HPDE6-E6E7 (cell line): ENCODE measurements at regions not wholly inside any gene's neighbourhood (a gene's known extent, or its start where the extent isn't known, plus 50 kb on each side); places are given as distances from the start of the nearest gene placed in this dataset.

Source experiments
- DNase-seq: peaks from one replicate; pipeline ENCODE4 v3.0.0; 2011; ENCODE audit warnings: missing footprints; ENCODE audit errors: extremely low spot score

GRCh38 chr16:88284626-88285513 lies 97.9 kb upstream of the ZNF469 start:
- DNase-seq, result no peak

GRCh38 chr16:88285514-88285822 lies 97.3 kb upstream of the ZNF469 start:
- no peak for DNase-seq

- no peak for DNase-seq
Observed at GRCh38 chr16:88286301-88286923, 96.3 kb upstream of the ZNF469 start.

GRCh38 chr16:88287219-88287618 lies 95.5 kb upstream of the ZNF469 start:
- DNase-seq, result no peak

- DNase-seq, result no peak
Observed at GRCh38 chr16:88288303-88288702, 94.5 kb upstream of the ZNF469 start.

- DNase-seq, result no peak
Observed at GRCh38 chr16:88289001-88289400, 93.8 kb upstream of the ZNF469 start.

- no peak for DNase-seq
Observed at GRCh38 chr16:88289561-88289960, 93.2 kb upstream of the ZNF469 start.

- DNase-seq, result no peak
Observed at GRCh38 chr16:88289968-88290401, 92.8 kb upstream of the ZNF469 start.

GRCh38 chr16:88290850-88291830 lies 91.6 kb upstream of the ZNF469 start:
- no peak for DNase-seq

GRCh38 chr16:88292007-88292970 lies 90.5 kb upstream of the ZNF469 start:
- DNase-seq, result no peak

- DNase-seq, result no peak
Observed at GRCh38 chr16:88293097-88293496, 89.7 kb upstream of the ZNF469 start.

GRCh38 chr16:88295671-88296436 lies 86.9 kb upstream of the ZNF469 start:
- DNase-seq, result no peak

GRCh38 chr16:88296437-88297177 lies 86.2 kb upstream of the ZNF469 start:
- no peak for DNase-seq

- no peak for DNase-seq
Observed at GRCh38 chr16:88297178-88297720, 85.5 kb upstream of the ZNF469 start.

- DNase-seq, result peak; percentile 91
Observed at GRCh38 chr16:88298181-88298832, 84.5 kb upstream of the ZNF469 start.

- peak; percentile 73 for DNase-seq
Observed at GRCh38 chr16:88298833-88299745, 83.7 kb upstream of the ZNF469 start.

GRCh38 chr16:88299751-88300462 lies 82.9 kb upstream of the ZNF469 start:
- DNase-seq, result no peak
